H1 (cell line): ENCODE measurements at regions not wholly inside any gene's neighbourhood (a gene's known extent, or its start where the extent isn't known, plus 50 kb on each side); places are given as distances from the start of the nearest gene placed in this dataset.

Source experiments
- CTCF ChIA-PET: fragments of 300-600 bp; sonication (Branson Sonifier 250); formaldehyde crosslinking; loops from one replicate; lab custom pipeline; 2021; ENCODE audit not compliant: partially characterized antibody; lab: Charles Lee
- POLR2A ChIA-PET: fragments of 300-600 bp; sonication (Branson Sonifier 250); formaldehyde crosslinking; loops from one replicate; lab custom pipeline; 2021; ENCODE audit warnings: inconsistent platforms; ENCODE audit not compliant: partially characterized antibody; lab: Charles Lee
- DNase-seq, 2 experiments: peaks; one replicate each; pipeline versions ENCODE4 v3.0.0 to v3.0.0-alpha.2; 2010 to 2022; ENCODE audit warnings: low spot score in 2 of 2, low read depth in 1 of 2, mixed read lengths in 1 of 2
- FAIRE-seq: peaks from 2 replicates; lab custom pipeline; 2011; peaks lifted over from hg19 to GRCh38; lab: Jason Lieb, UNC
- H2AFZ ChIP-seq: 2 replicates; pipeline ENCODE4 v1.8.1; 2012; ENCODE audit warnings: low read length, inconsistent platforms
- H2AK5ac ChIP-seq: 2 replicates; pipeline ENCODE4 v1.6.1; 2013; ENCODE audit warnings: low read depth, low read length
- H2BK120ac ChIP-seq: replicated peaks from 2 replicates; pipeline ENCODE3; 2013; ENCODE audit warnings: low read depth, low read length, inconsistent platforms
- H2BK12ac ChIP-seq: 2 replicates; pipeline ENCODE4 v1.6.1; 2013; ENCODE audit warnings: low read depth, low read length
- H2BK15ac ChIP-seq: 2 replicates; pipeline ENCODE4 v1.6.1; 2013; ENCODE audit warnings: low read length
- H2BK20ac ChIP-seq: 2 replicates; pipeline ENCODE4 v1.6.1; 2013; ENCODE audit warnings: low read length
- H2BK5ac ChIP-seq: 2 replicates; pipeline ENCODE4 v1.6.1; 2013; ENCODE audit warnings: low read depth, low read length
- H3K14ac ChIP-seq: 2 replicates; pipeline ENCODE4 v1.6.1; 2013; ENCODE audit warnings: inconsistent platforms; ENCODE audit not compliant: insufficient read length
- H3K18ac ChIP-seq: 2 replicates; pipeline ENCODE4 v1.6.1; 2013; ENCODE audit warnings: low read length; ENCODE audit errors: extremely low read depth
- H3K23ac ChIP-seq: 2 replicates; pipeline ENCODE4 v1.6.1; 2013; ENCODE audit warnings: inconsistent platforms; ENCODE audit not compliant: insufficient read length
- H3K23me2 ChIP-seq: 2 replicates; pipeline ENCODE4 v1.6.1; 2013; ENCODE audit warnings: low read depth, low read length
- H3K27ac ChIP-seq: 2 replicates; pipeline ENCODE4 v1.6.1; 2011; ENCODE audit warnings: low read depth, low read length, inconsistent platforms
- H3K27me3 ChIP-seq, 4 experiments: replicated peaks in 1 of 4; 1 replicate in 1 of 4; 2 replicates in 3 of 4; pipeline versions ENCODE4 v1.6.1 to v1.8.1; 2011 to 2013; ENCODE audit warnings: low read length in 3 of 4, mild to moderate bottlenecking in 3 of 4, inconsistent platforms in 2 of 4, mixed read lengths in 2 of 4, moderate library complexity in 1 of 4; ENCODE audit not compliant: control insufficient read depth in 3 of 4, insufficient read depth in 3 of 4; ENCODE audit errors: extremely low read depth in 1 of 4
- H3K36me3 ChIP-seq, 4 experiments: 2 replicates each; pipeline versions ENCODE4 v1.6.1 to v1.8.1; 2011 to 2013; ENCODE audit warnings: mild to moderate bottlenecking in 4 of 4, low read length in 3 of 4, moderate library complexity in 2 of 4, control low read depth in 1 of 4, inconsistent platforms in 1 of 4; ENCODE audit not compliant: insufficient read depth in 4 of 4, control insufficient read depth in 2 of 4
- H3K4ac ChIP-seq: replicated peaks from 2 replicates; pipeline ENCODE3; 2013; ENCODE audit warnings: low read length, low read depth, mixed read lengths, inconsistent platforms; ENCODE audit not compliant: insufficient read length
- H3K4me1 ChIP-seq, 4 experiments: replicated peaks in 1 of 4; 1 replicate in 1 of 4; 2 replicates in 3 of 4; pipeline versions ENCODE4 v1.6.1 to v1.8.1; 2011 to 2013; ENCODE audit warnings: low read length in 3 of 4, inconsistent platforms in 2 of 4, mixed read lengths in 1 of 4; ENCODE audit not compliant: insufficient read depth in 4 of 4, control insufficient read depth in 3 of 4
- H3K4me2 ChIP-seq, 2 experiments: 2 replicates each; pipeline versions ENCODE4 v1.6.1 to v1.8.1; 2011 to 2013; ENCODE audit warnings: low read depth in 2 of 2, low read length in 2 of 2, control low read depth in 1 of 2, inconsistent platforms in 1 of 2, mild to moderate bottlenecking in 1 of 2; ENCODE audit not compliant: insufficient read depth in 1 of 2
- H3K4me3 ChIP-seq, 4 experiments: fragments of 200-600, 300-600 bp in 1 of 4; sonication (generic), shearing (Covaris generic), sonication (Bioruptor Twin) in 1 of 4; 2 replicates each; pipeline versions ENCODE4 v1.5.1 to v1.8.1; 2011 to 2016; ENCODE audit warnings: low read length in 4 of 4, low read depth in 3 of 4, control low read depth in 2 of 4, inconsistent platforms in 2 of 4, mild to moderate bottlenecking in 2 of 4, mixed read lengths in 1 of 4, moderate library complexity in 1 of 4; ENCODE audit not compliant: insufficient read depth in 2 of 4; ENCODE audit errors: extremely low read depth in 1 of 4
- H3K56ac ChIP-seq: replicated peaks from 2 replicates; pipeline ENCODE3; 2013; ENCODE audit warnings: low read depth, mild to moderate bottlenecking, mixed read lengths, low read length, inconsistent platforms; ENCODE audit not compliant: insufficient read length
- H3K79me1 ChIP-seq: 2 replicates; pipeline ENCODE4 v1.6.1; 2013; ENCODE audit warnings: low read depth, low read length, control low read depth
- H3K79me2 ChIP-seq, 2 experiments: 2 replicates each; pipeline versions ENCODE4 v1.6.1 to v1.8.1; 2012 to 2013; ENCODE audit warnings: low read length in 2 of 2, mild to moderate bottlenecking in 2 of 2, inconsistent platforms in 1 of 2; ENCODE audit not compliant: insufficient read depth in 2 of 2, control insufficient read depth in 1 of 2
- H3K9ac ChIP-seq, 4 experiments: replicated peaks in 1 of 4; 1 replicate in 1 of 4; 2 replicates in 3 of 4; pipeline versions ENCODE4 v1.6.1 to v1.8.1; 2011 to 2013; ENCODE audit warnings: low read depth in 3 of 4, low read length in 3 of 4, control low read depth in 2 of 4, mild to moderate bottlenecking in 2 of 4, moderate library complexity in 2 of 4, inconsistent platforms in 1 of 4; ENCODE audit errors: extremely low read depth in 1 of 4
- H3K9me3 ChIP-seq, 2 experiments: 2 replicates each; pipeline versions ENCODE4 v1.6.1 to v1.8.1; 2012 to 2013; ENCODE audit warnings: mild to moderate bottlenecking in 2 of 2, moderate library complexity in 2 of 2, control low read depth in 1 of 2, inconsistent platforms in 1 of 2, low read depth in 1 of 2, low read length in 1 of 2, mixed read lengths in 1 of 2; ENCODE audit not compliant: insufficient read depth in 2 of 2
- H4K20me1 ChIP-seq, 2 experiments: replicated peaks in 1 of 2; 2 replicates each; pipeline versions ENCODE3 to v1.8.1; 2011 to 2013; ENCODE audit warnings: inconsistent platforms in 2 of 2, low read length in 2 of 2, mild to moderate bottlenecking in 1 of 2; ENCODE audit not compliant: insufficient read depth in 2 of 2, control insufficient read depth in 1 of 2
- H4K5ac ChIP-seq: 2 replicates; pipeline ENCODE4 v1.6.1; 2013; ENCODE audit warnings: low read length, low read depth, mixed read lengths, inconsistent platforms; ENCODE audit not compliant: insufficient read length
- H4K8ac ChIP-seq: 2 replicates; pipeline ENCODE4 v1.8.0; 2013; ENCODE audit warnings: mild to moderate bottlenecking, moderate library complexity, low read length, inconsistent platforms; ENCODE audit not compliant: insufficient read depth; ENCODE audit errors: extremely low read depth
- H4K91ac ChIP-seq: replicated peaks from 2 replicates; pipeline ENCODE3; 2013; ENCODE audit warnings: low read length, mixed read lengths, inconsistent platforms; ENCODE audit not compliant: insufficient read length
- CHD1 ChIP-seq: IDR thresholded peaks from 2 replicates; pipeline ENCODE4 v1.6.1; 2012; ENCODE audit warnings: low read depth, low read length, improper control_type of control experiment
- CHD2 ChIP-seq: IDR thresholded peaks from 2 replicates; pipeline ENCODE4 v1.6.1; 2012; ENCODE audit warnings: low read length, improper control_type of control experiment
- CTBP2 ChIP-seq: IDR thresholded peaks from 2 replicates; pipeline ENCODE4 v1.7.0; 2011; ENCODE audit warnings: borderline replicate concordance, mild to moderate bottlenecking, moderate library complexity, mixed read lengths, low read length; ENCODE audit not compliant: insufficient read depth, insufficient read length
- EZH2 ChIP-seq: fragments of 200-600 bp; sonication (generic); IDR thresholded peaks from 2 replicates; pipeline ENCODE4 v1.7.1; 2012; ENCODE audit warnings: low read depth, mild to moderate bottlenecking, moderate library complexity, low read length, inconsistent platforms; ENCODE audit not compliant: severe bottlenecking
- GTF2F1 ChIP-seq: IDR thresholded peaks from 2 replicates; pipeline ENCODE4 v1.6.1; 2012; ENCODE audit warnings: low read depth, low read length, improper control_type of control experiment, borderline replicate concordance
- POU5F1 ChIP-seq: IDR thresholded peaks from 2 replicates; pipeline ENCODE4 v1.6.1; 2011; ENCODE audit warnings: low read depth, mild to moderate bottlenecking, low read length, moderate library complexity
- SIRT6 ChIP-seq: IDR thresholded peaks from one replicate; pipeline ENCODE4 v1.7.1; 2012; ENCODE audit warnings: low read length, inconsistent platforms
- SIX5 ChIP-seq: IDR thresholded peaks from 2 replicates; pipeline ENCODE4 v1.6.1; 2011; ENCODE audit warnings: mild to moderate bottlenecking, low read depth, low read length
- SP1 ChIP-seq: IDR thresholded peaks from 2 replicates; pipeline ENCODE4 v1.6.1; 2011; ENCODE audit warnings: low read depth, low read length
- SUZ12 ChIP-seq: fragments of 200-600 bp; sonication (generic); IDR thresholded peaks from 2 replicates; pipeline ENCODE4 v1.6.1; 2012; ENCODE audit warnings: mild to moderate bottlenecking, inconsistent platforms, low read length, moderate library complexity, mixed read lengths
- TBP ChIP-seq: IDR thresholded peaks from 2 replicates; pipeline ENCODE4 v1.6.1; 2011; ENCODE audit warnings: low read depth, low read length, improper control_type of control experiment
- WGBS, 2 experiments: shearing (Covaris generic) in 1 of 2; methylation state at CpG; one replicate each; pipeline versions ENCODE4 v1.1.6 to v1.1.7; 2013 to 2015; ENCODE audit warnings: low lambda C conversion rate in 2 of 2, mixed read lengths in 2 of 2, inconsistent platforms in 1 of 2, low coverage in 1 of 2, missing lambda C conversion rate in 1 of 2; ENCODE audit not compliant: insufficient replicate concordance in 2 of 2, insufficient coverage in 1 of 2, insufficient read length in 1 of 2; ENCODE audit errors: extremely low coverage in 1 of 2, missing lambda C conversion rate in 1 of 2; 5-methylcytosine and 5-hydroxymethylcytosine counted together

DNA sequence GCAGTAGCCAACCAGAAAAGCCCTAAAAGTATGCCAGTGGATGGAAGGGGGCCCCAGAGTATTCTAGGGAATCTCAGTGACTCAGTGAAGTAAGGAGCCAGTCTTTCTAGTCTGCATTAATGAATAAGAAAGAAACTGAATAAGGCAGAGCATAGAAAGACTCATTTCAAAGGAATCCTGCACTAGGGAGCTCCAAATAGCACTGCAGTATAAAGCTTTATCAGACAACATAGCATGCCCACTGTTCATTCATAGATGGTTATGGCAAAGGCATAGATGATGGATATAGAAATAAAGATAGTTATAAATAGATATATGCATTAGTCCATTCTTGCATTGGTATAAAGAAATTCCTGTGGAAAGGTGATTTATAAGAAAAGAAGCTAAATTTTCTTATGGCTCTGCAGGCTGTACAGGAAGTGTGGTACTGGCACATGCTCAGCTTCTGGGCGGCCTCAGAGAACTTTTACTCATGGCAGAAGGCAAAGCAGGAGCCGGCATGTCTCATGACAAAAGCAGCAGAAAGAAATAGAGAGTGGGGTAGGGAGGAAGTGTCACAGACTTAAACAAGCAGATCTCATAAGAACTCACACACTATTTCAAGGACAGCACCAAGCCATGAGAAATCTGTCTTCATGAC lies 498.5 kb downstream of the CDY2B start:
- Histone ChIP-seq H4K5ac (no peak overlapping the region), H4K20me1 (no peaks in the 10 kb centered on the region), H4K8ac (no peak overlapping the region), H2AFZ (no peak overlapping the region), H3K4ac (no peak overlapping the region), H2AK5ac (no peak overlapping the region), H3K27me3 (no peaks in the 10 kb centered on the region), H3K79me2 (no peaks in the 10 kb centered on the region), H3K27ac (no peak overlapping the region), H3K36me3 (no peaks in the 10 kb centered on the region), H3K9ac (no peak overlapping the region), H3K4me2 (no peak overlapping the region), H2BK5ac (no peak overlapping the region), H3K56ac (no peak overlapping the region), H4K91ac (no peak overlapping the region), H2BK12ac (no peak overlapping the region), H3K4me3 (no peak overlapping the region), H3K4me1 (no peaks in the 10 kb centered on the region), H2BK15ac (no peak overlapping the region), H3K18ac (no peak overlapping the region), H2BK20ac (no peak overlapping the region), H3K14ac (no peak overlapping the region), H3K9me3 (no peaks in the 10 kb centered on the region), H2BK120ac (no peak overlapping the region), H3K23me2 (no peaks in the 10 kb centered on the region), H3K79me1 (no peaks in the 10 kb centered on the region)
- FAIRE-seq (no peak), DNase-seq (no peak)
- 85% methylated on average over 2 of the region's 2 CpGs; no CpG with 5 or more reads in 1 of the 2 experiments for WGBS, 2 experiments
- POLR2A ChIA-PET, result no interaction called here
- CTCF ChIA-PET, result no interaction called here
- no peak for TF ChIP-seq SUZ12
- no peak for TF ChIP-seq CTBP2
- no peak for TF ChIP-seq SIRT6
- no peak for TF ChIP-seq EZH2
- TF ChIP-seq CHD1, result no peak
- TF ChIP-seq GTF2F1, result no peak
- no peak for TF ChIP-seq CHD2
- no peak for TF ChIP-seq SIX5
- no peak for TF ChIP-seq POU5F1
- TF ChIP-seq SP1, result no peak
- no peak for TF ChIP-seq TBP
- TF ChIP-seq, all 59 proteins: peak for 0
- H3K23ac ChIP-seq, result no peak overlapping the region
